ENCODE measurements at regions not wholly inside any gene's neighbourhood (a gene's known extent, or its start where the extent isn't known, plus 50 kb on each side); places are given as distances from the start of the nearest gene placed in this dataset.

DNA sequence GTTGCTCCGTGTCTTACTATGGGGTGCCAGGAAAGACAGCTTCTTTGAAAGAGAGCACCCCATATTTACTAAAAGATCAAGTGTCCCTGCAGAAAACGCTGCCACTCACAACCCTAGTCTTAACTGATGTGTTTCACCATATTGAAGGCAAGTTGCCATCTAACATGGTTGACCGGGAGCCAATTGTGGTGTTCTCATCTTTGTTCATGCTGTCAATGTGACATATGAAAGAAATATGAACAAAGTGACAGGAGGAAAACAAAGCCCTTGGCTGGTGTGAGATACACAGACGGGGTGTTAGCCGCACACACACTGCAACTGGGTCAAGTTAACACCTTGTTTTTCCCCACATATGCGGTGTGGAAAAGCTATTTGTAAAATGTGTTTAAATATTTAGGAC, 122.3 kb upstream of the NEBL start (continued):
- TF ChIP-seq BCL11A (IDR thresholded peaks at IDR 0.05; ENCODE audit: low read depth in 2 of 2, low read length in 2 of 2) (no peak), GABPA (IDR thresholded peaks at IDR 0.05; ENCODE audit: borderline replicate concordance, insufficient read depth, low read length) (no peak), MAFK (IDR thresholded peaks at IDR 0.05; ENCODE audit: low read depth, low read length) (no peak), SUZ12 (IDR thresholded peaks at IDR 0.05; ENCODE audit: low read length) (no peak)
